Spleen (tissue), 7 donors: ENCODE measurements at regions not wholly inside any gene's neighbourhood (a gene's known extent, or its start where the extent isn't known, plus 50 kb on each side); places are given as distances from the start of the nearest gene placed in this dataset.

ENCODE experiments used
- POLR2A ChIP-seq, 3 donors: fragments of 450-650 bp; IDR thresholded peaks; one replicate each; pipeline ENCODE4 v1.5.1; 2017; ENCODE audit warnings: antibody characterized with exemption in 3 of 3, mild to moderate bottlenecking in 1 of 3
- POLR2AphosphoS5 ChIP-seq, 3 donors: sonication (generic); formaldehyde crosslinking; IDR thresholded peaks; one replicate each; pipeline ENCODE4 v1.5.1; 2017; ENCODE audit warnings: antibody characterized with exemption in 3 of 3
- TF ChIP-seq, protein P1 (sequence below), 11 experiments: fragments of 200-600 bp in 7 of 11; fragments of 450-650 bp in 4 of 11; sonication (generic) in 4 of 11; IDR thresholded peaks in 8 of 11; conservative IDR thresholded peaks in 3 of 11; 1 replicate in 7 of 11; 2 replicates in 4 of 11; pipeline versions ENCODE4 v1.4.0 to v1.8.0; 2016 to 2021; ENCODE audit warnings: antibody characterized with exemption in 11 of 11, inconsistent platforms in 4 of 11, mild to moderate bottlenecking in 1 of 11
- donor health status: DM: no; HTN: no; CAD: no; lungs with moderate emphysema.
- donor health status: DM: no; HTN: no; CAD: no.
- donor health status: DM: no; HTN: no; CAD: no.

DNA sequence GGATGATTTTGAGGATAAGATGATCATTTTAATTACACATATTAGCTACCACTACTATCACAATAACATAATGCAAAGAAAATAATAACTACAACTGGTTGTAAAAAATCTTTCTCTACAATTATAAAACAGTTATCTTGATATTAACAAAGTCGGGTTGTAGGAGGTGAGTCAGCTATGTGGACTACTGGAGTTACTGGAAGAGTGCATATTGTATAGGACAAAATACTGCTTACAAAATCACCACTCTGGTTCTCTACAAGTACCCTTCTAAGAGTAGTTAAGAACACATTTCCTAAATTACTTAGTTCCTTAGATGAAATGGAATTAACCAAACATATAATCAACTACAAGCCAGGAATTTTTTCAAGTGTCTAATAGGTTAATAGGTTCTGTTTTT lies 74.1 kb downstream of the HYCC1 start:
- no peak for TF ChIP-seq POLR2AphosphoS5 (IDR thresholded peaks at IDR 0.05)
- TF ChIP-seq, protein P1, sequence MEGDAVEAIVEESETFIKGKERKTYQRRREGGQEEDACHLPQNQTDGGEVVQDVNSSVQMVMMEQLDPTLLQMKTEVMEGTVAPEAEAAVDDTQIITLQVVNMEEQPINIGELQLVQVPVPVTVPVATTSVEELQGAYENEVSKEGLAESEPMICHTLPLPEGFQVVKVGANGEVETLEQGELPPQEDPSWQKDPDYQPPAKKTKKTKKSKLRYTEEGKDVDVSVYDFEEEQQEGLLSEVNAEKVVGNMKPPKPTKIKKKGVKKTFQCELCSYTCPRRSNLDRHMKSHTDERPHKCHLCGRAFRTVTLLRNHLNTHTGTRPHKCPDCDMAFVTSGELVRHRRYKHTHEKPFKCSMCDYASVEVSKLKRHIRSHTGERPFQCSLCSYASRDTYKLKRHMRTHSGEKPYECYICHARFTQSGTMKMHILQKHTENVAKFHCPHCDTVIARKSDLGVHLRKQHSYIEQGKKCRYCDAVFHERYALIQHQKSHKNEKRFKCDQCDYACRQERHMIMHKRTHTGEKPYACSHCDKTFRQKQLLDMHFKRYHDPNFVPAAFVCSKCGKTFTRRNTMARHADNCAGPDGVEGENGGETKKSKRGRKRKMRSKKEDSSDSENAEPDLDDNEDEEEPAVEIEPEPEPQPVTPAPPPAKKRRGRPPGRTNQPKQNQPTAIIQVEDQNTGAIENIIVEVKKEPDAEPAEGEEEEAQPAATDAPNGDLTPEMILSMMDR (IDR thresholded peaks at IDR 0.05 in 8 of 11, conservative IDR thresholded peaks at IDR 0.05 in 3 of 11): no peak
- no peak for TF ChIP-seq POLR2A (IDR thresholded peaks at IDR 0.05)
